ENCODE measurements at regions not wholly inside any gene's neighbourhood (a gene's known extent, or its start where the extent isn't known, plus 50 kb on each side); places are given as distances from the start of the nearest gene placed in this dataset.

DNA sequence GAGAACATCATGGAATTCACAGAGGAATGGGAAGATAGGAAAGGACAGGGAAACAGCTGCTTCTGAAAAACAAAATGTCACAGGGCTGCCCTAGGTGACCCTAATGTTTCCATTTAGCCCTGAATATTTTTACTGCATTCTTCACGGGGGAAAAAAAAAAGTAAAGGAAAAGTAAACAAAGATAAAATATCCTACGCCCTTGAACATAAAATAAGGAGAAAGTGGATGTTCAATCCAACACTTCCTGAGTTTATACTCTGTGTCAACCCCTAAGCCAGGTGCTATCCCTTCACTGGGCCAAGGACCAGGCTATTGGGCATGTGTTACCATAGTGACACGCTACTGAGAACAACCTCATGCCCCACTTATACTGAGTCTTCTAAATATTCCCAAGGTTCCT is 84.7 kb downstream of the FAM76B start:
- Histone ChIP-seq H3K27me3 (no peaks in the 10 kb centered on the region), H3K36me3 (no peaks in the 10 kb centered on the region), H3K27ac (no peak overlapping the region), H3K4me3 (no peak overlapping the region), H3K4me1 (ENCODE audit: low read depth) (peaks cover 5% of the 10 kb centered on the region), H3K9me3 (ENCODE audit: low read depth) (no peaks in the 10 kb centered on the region)
- no peak for DNase-seq (ENCODE audit: low read depth in 1 of 2, low spot score in 1 of 2)
- TF ChIP-seq, protein P1, sequence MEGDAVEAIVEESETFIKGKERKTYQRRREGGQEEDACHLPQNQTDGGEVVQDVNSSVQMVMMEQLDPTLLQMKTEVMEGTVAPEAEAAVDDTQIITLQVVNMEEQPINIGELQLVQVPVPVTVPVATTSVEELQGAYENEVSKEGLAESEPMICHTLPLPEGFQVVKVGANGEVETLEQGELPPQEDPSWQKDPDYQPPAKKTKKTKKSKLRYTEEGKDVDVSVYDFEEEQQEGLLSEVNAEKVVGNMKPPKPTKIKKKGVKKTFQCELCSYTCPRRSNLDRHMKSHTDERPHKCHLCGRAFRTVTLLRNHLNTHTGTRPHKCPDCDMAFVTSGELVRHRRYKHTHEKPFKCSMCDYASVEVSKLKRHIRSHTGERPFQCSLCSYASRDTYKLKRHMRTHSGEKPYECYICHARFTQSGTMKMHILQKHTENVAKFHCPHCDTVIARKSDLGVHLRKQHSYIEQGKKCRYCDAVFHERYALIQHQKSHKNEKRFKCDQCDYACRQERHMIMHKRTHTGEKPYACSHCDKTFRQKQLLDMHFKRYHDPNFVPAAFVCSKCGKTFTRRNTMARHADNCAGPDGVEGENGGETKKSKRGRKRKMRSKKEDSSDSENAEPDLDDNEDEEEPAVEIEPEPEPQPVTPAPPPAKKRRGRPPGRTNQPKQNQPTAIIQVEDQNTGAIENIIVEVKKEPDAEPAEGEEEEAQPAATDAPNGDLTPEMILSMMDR (IDR thresholded peaks at IDR 0.05; ENCODE audit: low read depth, low read length) = no peak

DNA sequence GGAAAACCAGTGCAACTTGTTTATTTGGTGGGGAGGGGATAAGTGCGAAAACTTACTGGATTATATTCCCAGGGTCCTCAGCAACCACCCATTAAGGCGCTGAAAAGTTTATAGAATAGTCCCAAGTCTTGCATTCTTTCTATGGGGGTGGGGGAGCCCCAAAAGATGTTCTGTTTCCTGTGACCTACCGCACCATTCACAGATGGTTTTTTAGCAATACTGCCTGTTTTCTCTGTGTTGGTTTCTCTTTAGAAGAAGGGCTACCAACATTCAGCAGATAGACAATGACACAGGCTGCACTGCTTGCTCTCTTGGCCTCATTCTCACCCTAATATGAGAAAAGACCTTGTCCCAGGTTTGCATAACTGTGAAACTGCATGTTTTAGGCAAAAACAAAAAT is 86.5 kb downstream of the FAM76B start:
- Histone ChIP-seq H3K4me1 (ENCODE audit: low read depth) (peaks cover 5% of the 10 kb centered on the region), H3K27ac (no peak overlapping the region), H3K36me3 (no peaks in the 10 kb centered on the region), H3K27me3 (no peaks in the 10 kb centered on the region), H3K4me3 (no peak overlapping the region), H3K9me3 (ENCODE audit: low read depth) (no peaks in the 10 kb centered on the region)
- DNase-seq (ENCODE audit: low read depth in 1 of 2, low spot score in 1 of 2) = no peak
- TF ChIP-seq, protein P1 (IDR thresholded peaks at IDR 0.05; ENCODE audit: low read depth, low read length) = no peak

DNA sequence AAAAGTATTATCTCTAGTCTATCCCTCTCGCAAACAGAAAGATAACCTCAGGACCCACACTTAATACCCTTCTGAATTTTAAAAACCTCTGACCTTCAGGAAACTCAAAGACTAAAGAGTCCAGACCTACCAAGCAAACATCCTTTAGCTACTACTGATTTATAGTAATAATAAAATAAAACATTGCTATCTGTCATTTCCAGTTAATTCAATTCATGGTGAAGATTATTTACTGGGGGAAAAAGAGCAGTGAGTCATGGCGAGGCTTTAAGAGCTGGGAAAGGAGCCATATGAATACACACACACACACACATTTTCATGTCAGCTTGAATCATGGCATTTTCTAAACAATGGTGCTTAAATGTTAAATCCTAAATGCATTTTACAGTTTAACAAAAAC is 87.1 kb downstream of the FAM76B start:
- H3K4me3 ChIP-seq = no peak overlapping the region
- peaks cover 5% of the 10 kb centered on the region for H3K4me1 ChIP-seq (ENCODE audit: low read depth)
- no peak overlapping the region for H3K27ac ChIP-seq
- no peaks in the 10 kb centered on the region for H3K36me3 ChIP-seq
- TF ChIP-seq, protein P1 (IDR thresholded peaks at IDR 0.05; ENCODE audit: low read depth, low read length) = no peak
- no peaks in the 10 kb centered on the region for H3K9me3 ChIP-seq (ENCODE audit: low read depth)
- DNase-seq (ENCODE audit: low read depth in 1 of 2, low spot score in 1 of 2) = peak in 1 of 2 donors; percentile 88
- no peaks in the 10 kb centered on the region for H3K27me3 ChIP-seq

DNA sequence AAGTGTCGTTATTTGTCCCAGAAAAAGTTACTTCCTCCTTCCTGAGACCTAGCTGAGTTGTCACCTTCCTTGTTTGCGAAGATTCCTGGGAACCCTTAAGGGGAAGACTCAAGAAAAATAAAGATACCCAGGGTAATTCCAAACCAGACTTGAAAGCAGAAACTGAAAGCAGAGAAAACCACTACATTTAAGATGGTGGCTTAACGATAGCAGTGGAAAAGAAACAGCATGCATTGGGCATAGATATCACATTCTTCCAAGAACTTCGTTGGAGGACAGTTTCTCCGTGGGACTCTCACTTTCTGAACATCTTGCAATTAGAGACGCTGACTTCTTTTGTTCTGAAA is 89.1 kb downstream of the FAM76B start:
- Histone ChIP-seq H3K4me1 (ENCODE audit: low read depth) (peaks cover 5% of the 10 kb centered on the region), H3K27me3 (no peaks in the 10 kb centered on the region), H3K27ac (no peak overlapping the region), H3K36me3 (no peaks in the 10 kb centered on the region), H3K4me3 (no peak overlapping the region), H3K9me3 (ENCODE audit: low read depth) (no peaks in the 10 kb centered on the region)
- DNase-seq (ENCODE audit: low read depth in 1 of 2, low spot score in 1 of 2) = no peak
- TF ChIP-seq, protein P1 (IDR thresholded peaks at IDR 0.05; ENCODE audit: low read depth, low read length) = no peak

DNA sequence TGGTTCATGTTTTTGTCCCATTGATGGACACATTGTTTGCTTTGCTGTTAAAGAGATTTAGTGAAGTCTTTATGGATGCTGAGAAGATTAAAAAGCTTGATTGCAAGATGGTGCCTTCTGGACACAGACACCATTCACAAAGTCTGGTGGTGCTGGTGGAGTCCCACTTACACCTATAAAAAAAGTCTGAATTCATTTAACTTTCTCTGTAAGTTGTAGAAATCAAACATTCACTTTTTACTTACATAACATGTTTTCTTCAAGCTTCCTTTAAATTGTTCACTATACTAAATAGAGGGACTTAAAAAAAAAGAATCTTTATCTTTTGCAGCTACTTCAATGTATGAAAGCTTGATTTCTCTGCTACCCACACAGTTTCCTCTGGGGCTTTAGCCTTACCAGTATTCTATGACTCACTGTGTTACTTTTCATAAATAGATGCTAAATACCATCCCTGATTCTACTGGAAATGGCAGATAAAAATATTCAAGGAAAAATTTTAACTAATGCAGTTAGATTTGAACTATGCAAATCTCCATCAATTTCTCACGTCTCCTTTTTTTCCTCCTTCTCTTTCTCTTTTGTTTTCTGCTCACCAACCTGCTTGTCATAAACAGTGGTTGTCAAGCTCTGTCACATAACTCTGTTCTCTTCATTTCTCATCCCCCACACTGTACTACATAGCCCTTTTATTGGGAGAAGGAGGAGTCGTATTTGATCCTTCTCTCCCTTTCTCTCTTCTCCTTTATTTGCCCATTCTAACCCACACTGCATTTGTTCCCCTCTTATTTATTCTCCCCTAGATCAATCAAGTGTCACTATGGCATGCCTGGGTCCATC is 89.7 kb downstream of the FAM76B start:
- no peak overlapping the region for H3K4me3 ChIP-seq
- H3K27ac ChIP-seq = no peak overlapping the region
- no peaks in the 10 kb centered on the region for H3K36me3 ChIP-seq
- H3K4me1 ChIP-seq (ENCODE audit: low read depth) = peaks cover 5% of the 10 kb centered on the region
- H3K27me3 ChIP-seq = no peaks in the 10 kb centered on the region
- TF ChIP-seq, protein P1 (IDR thresholded peaks at IDR 0.05; ENCODE audit: low read depth, low read length) = no peak
- H3K9me3 ChIP-seq (ENCODE audit: low read depth) = no peaks in the 10 kb centered on the region
- DNase-seq (ENCODE audit: low read depth in 1 of 2, low spot score in 1 of 2) = peak in 1 of 2 donors; percentile 62
